GM19467 (cell line): ENCODE measurements at regions not wholly inside any gene's neighbourhood (a gene's known extent, or its start where the extent isn't known, plus 50 kb on each side); places are given as distances from the start of the nearest gene placed in this dataset.
"Not testable (repeated sequence)": the region's sequence is repeated elsewhere in the genome, so short reads cannot be mapped to it uniquely, and the experiment has no call there.

Experiments used
- ATAC-seq: cut with Tn5 transposase; IDR thresholded peaks from one replicate; pipeline ENCODE4 v1.9.1; 2021; ENCODE audit warnings: mild to moderate bottlenecking, moderate library complexity; ENCODE audit not compliant: unreplicated experiment

DNA sequence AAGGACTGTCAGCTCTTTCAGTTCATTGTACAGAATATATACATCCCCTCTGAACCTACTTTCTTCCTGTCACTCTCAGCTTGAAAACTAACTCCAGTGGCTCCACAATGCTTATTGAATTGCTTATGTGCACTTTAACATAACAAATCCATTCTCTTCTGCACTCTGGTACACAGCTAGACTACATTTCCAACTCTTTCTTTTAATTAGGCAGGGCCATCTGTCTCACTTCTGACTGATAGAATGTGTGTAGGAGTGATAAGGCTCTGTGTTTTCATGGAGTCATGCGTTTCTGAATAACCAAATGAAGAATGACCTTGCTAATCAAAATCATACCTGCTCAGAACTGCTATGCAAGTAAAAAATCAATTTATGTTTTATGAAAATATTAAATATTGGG lies 278.5 kb upstream of the CCDC179 start:
- no peak for ATAC-seq

DNA sequence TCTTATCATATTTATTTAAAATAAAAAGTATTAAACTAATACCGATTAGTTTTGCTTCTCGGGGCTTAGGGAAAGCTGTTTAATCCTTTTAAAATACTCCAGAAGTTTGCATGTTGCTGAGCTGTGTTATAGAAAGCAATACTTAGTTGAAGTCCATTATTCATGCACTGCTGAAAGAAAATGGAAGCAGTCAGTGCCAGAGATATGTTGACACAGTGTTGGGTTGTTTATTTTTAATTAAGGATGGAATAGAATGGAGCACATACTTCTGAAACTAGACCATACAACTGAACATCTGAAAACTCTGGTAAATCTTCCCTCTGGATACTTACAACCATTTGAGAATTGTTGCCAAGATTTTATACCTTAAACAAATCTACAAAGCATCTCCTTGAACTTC lies 282.7 kb upstream of the CCDC179 start:
- ATAC-seq, result no peak

DNA sequence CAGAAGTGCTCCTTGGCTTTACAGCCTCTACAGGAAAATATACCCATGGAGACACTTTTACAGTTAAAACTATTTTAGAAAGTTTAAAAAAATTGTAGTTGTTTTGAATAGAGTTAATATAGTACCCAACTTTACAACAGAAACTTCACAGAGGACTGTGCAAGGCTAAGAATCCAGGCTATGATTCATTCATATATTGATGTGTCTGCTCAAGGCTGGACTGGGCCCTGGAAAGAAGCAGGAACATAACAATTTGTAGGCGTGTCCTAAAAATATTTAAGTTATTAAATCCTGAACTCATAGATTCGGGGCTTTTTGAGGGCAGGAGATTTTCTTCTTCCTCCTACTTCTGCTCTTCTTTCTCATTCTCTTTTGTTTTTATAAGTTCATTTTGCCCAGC lies 291.5 kb upstream of the CCDC179 start:
- no peak for ATAC-seq

DNA sequence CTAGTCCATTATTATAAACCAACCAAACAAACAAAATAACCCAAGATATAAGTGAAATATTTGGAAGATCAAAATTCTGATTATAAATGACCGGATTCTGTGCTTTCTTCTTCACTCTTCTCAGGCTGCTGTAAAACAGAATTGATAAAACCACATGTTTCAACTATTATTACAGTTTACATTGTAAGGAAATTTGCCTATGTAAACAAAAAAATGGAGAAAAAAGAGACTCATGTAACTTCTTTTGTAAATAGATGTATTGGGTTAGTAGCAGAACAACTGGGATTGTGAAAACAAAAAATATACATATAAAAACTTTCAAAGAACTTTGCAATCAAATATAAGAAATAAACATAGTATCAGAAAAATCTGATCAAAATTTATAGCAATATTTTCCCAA lies 295.2 kb upstream of the CCDC179 start:
- no peak for ATAC-seq

DNA sequence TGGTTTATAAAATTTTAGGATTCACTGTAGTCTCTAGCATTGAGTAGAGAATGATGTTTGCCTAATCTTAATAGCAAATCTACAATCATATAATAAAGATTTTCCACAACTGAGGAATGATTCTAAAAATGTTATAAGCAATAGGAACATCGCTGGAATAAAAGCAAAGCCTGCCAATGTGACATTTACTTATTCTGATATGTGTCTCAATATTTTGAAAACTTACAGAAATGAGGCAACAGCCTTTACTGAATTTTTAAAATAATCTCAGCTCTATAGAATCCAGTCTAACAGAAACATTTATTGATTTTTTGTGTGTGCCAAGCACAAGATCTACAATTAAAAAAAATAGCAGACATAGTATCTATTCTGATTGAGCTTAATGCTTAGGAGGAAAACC lies 303.7 kb upstream of the CCDC179 start:
- ATAC-seq, result no peak

DNA sequence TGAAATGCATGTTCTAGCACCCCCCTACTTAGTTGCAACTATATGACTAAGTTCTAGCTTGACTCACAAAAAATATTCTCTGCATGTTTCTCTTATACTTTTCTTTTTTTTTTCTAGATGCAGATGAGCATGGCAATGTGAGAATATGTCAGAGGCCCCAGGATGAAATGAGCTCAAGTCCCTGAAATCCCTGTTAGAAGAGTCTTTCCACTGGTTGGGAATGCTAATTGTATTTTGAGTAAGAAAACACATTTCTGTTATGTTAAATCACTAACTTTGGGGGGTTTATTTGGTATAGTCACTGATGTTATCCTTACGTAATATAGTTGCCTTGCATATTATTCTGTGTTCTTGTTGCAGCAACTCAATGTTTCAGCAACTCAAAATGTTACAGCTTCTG lies 306.1 kb upstream of the CCDC179 start:
- ATAC-seq, result no peak

DNA sequence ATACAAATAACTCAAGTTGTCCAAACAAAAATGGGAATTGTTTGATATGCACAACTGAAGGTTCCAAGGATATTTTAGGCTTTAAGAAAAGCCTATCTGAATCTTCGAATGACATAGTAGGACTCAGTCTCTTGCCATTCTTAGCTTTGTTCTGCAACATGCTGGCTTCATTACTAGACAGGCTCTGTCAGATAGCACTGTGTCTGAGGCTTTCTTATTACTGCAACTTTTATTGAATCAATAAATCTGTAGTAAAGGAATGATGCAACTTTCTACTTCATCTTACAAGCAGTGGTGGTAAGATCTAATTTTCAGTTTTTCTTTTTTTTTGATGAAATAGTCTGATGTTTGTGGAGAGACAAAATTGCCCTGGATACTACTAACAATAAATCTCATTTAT lies 319.3 kb upstream of the CCDC179 start:
- no peak for ATAC-seq

DNA sequence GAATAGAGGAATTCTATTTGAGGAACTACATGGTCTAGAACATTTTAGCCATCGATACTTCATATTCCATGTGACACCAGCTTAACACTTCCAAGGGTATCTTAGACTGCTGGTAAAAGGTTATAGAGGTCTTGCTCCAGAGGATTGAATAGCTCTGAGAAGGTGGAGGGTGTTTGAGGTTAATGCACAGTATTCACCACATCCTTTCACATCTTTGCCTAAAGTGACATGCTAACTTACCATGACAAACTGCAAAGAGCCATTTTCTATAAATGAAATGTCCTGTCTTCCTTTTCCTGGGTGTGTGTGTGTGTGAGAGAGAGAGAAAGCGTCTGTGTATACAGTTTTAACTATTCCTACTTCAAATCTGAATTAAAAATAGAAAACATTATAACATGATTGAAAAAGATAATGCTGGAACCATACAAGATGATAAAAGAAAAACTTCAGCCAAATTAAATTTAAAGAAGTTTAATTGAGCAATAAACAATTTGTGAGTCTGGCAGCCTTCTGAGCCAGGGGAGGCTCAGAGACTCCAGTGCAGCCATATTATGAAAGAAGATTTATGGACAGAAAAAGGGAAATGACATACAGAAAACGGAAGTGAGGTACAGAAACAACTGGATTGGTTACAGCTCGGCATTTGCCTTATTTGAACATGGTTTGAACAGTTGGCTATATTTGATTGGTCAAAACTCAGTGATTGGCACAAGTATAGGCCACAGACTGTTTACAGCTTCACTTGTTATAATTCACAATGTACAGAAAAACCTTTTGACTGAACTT lies 320.9 kb upstream of the CCDC179 start:
- no peak for ATAC-seq

DNA sequence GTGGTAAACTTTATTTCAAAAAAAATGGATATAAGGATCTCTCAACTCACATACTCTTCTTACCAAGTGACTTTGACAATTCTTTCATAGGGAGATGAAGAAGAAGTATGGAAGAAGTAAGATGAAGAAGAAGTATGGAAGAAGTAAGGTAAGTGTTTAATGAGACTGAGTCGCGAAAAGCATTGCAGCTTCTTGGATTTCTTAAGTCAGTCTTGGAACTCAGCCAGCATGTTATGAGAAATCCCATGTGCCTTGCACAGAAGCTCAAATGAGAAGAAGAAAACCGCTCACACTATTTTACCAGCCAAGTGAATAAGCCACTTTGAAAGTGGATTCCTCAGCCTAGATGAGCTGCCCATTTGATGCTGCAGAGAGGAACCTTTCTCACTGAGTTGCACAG lies 332.0 kb upstream of the CCDC179 start:
- no peak for ATAC-seq

DNA sequence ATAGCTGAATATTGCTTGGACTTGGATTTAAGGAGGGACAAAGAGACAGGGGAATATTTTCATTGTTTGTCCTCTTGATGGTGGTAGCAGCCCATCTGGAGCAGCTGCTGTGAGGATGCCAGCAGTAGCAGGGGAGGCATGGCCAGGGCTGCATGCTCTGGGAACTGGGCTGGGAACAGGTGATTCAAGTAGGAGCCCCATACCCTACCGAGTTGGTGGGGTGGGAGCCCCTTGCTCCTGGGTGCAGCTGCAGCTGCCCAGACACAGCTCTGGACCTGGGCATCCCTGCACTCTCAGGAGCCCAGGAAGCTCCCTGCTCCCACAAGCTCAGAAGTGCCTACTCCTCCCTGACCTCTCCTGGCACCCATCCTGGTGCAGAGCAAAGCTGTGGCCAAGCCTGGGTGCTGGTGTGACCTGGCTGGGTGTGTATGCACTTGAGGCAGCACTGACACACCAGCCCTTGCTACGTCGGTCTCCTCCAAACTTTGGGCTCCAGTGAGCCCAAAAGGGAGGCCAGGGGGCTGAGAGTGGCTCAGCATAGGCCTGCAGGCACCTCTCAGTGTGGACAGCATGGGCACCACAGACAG lies 341.8 kb upstream of the CCDC179 start:
- no peak for ATAC-seq

DNA sequence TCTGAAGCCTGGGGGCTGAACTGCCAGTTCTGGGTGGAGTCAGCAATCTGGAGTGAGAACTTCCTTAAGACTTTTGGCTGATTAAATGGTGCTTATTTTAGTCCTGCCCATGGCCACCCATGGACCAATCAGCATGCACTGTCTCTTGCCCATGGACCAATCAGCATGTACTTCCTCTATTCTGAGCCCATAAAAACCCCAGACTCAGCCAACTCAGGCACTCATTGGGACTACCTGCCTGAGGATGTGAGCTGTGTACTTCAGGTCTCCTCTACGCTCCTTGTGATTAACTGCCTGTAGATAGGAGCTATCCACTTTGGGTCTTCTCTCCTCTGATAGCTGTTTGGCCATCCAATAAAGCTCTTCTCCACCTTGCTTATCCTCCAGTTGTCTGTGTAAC lies 342.3 kb upstream of the CCDC179 start:
- no peak for ATAC-seq

DNA sequence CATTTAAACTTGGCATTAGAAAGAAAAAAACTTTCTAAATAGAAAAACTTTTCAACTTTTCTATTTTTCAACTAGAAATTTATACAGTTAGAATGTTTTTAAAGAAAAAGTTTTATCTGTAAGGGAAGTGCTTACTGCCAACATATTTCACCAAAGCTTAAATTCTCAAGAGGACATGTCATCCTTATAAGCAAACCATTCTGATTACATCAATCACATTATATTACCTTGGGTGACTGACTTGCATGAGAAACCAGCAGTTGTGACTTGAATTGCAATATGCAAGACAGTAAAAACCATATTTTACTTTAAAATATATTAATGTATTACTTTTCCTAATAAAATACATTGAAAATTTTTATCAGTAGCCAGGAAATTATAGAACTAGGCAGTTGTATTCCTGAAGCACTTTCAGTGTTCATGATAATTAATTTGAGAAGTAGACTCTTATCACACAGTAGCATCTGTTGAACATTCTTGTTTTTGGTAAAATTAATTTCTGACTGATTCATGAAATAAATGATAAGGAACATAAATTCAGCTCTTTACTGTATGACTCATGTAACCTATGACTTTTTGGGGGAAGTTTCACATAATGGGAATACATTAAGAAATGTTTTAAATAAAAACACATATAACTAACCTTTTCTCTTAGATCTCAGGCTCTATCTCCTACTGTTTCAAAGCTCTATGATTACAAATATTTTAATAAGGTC lies 345.0 kb upstream of the CCDC179 start:
- ATAC-seq, result no peak

DNA sequence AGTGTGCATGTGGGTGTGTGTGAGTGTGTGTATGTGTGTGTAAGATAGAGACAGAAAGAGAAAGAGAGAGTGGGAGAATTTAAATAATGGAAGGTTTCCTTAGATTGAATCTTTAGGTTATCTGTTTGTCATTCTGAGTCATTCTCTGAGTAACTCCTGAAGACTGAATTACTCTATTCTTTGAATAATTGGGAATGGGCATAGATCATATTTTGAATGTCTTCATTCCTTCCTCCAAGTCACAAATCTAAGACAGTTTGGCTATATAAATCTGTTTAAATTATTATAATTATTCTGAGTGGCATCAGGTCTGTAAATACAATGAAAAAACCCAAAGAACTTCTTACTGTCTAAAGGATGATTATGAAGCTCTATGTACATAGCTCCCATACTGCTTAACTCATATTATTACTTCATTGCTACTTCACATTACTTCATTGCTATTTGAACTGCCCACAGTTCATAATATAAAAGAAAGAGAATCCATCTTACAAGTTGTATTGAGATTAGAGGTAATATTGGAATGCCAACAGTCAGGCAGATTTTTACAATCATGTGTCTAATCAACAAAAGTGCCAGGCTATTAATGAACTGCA lies 346.6 kb upstream of the CCDC179 start:
- ATAC-seq, result no peak

DNA sequence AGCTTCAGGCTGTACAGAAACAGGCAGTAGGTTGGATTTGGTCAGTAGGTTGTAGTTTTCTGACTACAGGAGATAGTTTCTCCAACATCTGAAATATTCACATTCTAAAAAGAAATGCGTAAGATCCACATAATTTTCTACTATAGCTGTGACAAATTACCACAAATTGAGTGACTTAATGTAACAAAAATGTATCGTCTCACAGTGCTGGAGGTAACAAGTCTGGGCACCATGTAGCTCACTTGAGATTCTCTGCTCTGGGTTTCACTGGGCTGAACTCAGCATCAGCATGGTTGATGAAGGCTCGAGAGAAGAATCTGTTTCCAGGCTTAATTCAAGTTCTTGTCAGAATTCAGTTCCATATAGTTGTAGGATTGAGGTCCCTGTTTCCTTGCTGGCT lies 350.9 kb upstream of the CCDC179 start:
- no peak for ATAC-seq

DNA sequence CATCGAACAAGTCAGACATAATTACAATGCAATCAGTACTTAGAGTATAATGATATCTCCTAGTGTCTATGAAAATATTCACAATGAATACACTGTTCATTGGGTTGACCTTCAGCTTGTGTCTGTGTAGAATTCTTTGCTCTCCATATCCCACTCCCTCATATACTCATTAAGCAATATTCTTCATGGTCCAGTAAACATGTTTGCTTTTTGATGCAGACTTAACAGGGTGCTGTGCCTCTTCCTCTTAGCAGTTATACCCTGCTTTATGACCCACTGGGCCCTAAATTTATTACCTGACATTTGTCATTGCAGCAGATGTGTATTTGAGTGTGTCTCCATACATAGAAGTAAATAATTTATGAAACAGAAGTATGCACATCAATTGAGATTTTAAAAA lies 352.5 kb upstream of the CCDC179 start:
- no peak for ATAC-seq

DNA sequence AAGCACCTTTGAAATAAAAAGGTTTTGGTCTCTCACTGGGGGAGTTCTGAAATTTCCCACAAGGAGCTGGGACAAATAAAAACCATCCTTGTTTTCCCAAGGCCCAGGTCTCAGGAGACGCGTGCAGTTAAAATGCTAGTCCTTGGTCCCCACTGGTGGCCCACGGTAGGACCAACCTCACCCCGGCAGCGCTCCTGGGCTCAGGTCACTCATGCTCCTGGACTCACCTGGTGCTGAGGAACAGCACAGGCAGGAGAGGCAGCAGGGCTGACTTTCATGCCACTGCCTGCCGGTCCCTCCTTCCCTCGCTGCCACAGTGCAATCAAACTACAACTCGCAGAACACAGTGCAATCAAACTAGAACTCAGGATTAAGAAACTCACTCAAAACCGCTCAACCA lies 356.8 kb upstream of the CCDC179 start:
- ATAC-seq, result no peak

DNA sequence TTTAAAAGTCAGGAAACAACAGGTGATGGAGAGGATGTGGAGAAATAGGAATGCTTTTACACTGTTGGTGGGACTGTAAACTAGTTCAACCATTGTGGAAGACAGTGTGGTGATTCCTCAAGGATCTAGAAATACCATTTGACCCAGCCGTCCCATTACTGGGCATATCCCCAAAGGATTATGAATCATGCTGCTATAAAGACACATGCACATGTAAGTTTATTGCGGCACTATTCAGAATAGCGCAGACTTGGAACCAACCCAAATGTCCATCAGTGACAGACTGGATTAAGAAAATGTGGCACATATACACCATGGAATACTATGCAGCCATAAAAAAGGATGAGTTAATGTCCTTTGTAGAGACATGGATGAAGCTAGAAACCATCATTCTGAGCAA lies 359.8 kb upstream of the CCDC179 start:
- not testable (repeated sequence) for ATAC-seq

DNA sequence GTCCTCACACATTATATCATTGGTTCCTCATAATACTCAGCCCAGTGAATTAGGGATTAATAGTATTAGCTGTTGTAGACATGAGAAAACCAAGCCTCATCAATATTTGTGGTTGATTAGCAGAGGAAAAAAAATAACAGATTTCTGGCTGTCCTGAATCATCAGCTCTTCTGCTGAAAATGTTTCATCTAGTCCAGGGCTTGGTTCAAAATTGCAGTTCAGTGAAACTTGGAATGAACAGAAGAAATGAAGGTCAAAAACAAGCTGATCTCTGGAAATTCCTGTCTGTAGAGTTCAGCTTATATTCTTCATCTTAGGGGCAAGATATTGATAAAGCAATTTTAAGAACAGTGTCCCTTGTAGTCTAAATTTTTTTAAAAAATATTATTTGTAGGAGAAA lies 361.1 kb upstream of the CCDC179 start:
- ATAC-seq, result no peak

DNA sequence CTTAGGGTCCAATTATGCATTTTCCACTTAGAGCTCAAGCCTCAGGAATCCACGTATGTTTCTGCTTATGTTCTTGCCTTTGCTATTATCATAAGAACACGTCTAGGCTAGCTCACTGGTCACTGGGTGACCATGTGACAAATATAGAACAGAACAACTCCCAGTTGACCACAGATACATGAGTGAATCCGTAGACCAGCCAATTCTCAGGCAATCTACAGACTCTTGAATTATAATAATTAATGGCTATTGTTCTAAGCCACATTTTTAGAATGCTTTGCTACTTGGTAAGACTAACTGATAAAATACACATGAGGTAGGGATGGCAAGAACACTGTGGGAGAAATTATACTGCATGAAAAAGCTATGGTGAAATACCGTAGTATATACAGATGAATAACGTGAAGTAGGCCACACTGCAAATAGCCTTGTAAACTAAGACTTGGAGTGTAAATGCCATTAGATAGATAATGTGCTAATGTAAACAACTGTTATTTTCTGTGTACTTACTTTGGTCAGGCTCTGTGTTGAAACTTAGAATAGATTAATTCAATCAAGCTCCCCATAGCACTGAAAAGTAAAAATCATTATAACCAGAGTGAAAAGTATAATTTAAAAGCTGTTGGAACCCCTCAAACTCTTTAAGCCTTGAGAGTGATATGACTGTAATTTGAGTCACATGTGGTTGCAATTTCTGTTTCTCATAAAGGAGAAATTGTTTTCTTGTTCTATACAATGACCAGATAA lies 366.2 kb upstream of the CCDC179 start:
- no peak for ATAC-seq

DNA sequence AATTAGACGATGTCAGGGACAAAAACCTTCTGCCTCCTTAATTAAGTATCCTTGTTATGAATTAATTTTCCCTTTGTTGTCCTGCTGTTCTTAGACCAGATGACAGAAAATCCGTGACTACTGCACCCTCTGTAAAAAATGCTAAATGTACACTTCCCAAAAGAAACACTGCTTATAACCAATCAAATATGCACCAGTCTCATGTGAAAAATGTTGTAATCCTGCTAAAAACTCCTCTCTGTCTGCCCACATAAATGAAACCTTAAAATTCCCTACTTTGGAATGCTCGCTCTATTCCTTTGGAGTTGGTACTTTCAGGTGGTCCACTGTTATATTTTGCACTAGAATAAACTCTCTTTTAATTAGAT lies 366.8 kb upstream of the CCDC179 start:
- ATAC-seq, result no peak

DNA sequence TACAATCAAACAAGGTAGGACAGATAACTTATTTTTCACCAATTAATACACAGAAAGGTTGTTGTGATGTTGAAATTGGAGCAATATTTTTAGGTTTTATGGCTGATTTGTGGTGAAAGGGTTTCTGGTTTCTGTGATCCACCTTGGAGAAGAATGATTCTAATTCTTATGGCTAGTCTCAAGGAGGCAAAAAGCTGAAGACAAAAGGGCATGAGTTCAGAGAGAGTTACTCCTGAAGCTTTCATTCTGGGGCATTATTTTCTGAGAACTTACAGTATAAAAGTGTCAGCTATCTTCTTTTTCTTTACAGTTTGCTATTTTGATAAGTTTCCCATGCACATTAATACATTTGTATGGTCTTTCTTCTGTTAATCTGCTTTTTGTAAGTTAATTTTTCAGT lies 372.4 kb upstream of the CCDC179 start:
- ATAC-seq, result no peak
